Thyroid gland (tissue), 4 donors: ENCODE measurements at regions not wholly inside any gene's neighbourhood (a gene's known extent, or its start where the extent isn't known, plus 50 kb on each side); places are given as distances from the start of the nearest gene placed in this dataset.

Experiments
- DNase-seq, 2 donors: peaks; one replicate each; pipeline ENCODE4 v3.0.0-alpha.2; 2019
- H3K27ac ChIP-seq, 3 donors: fragments of 200-600 bp; sonication (generic); 1 replicate in 2 of 3; 2 replicates in 1 of 3; pipeline ENCODE4 v1.5.1; 2016 to 2019; ENCODE audit warnings: mild to moderate bottlenecking in 1 of 3, moderate library complexity in 1 of 3
- H3K27me3 ChIP-seq: fragments of 200-600 bp; sonication (generic); one replicate; pipeline ENCODE4 v1.5.1; 2019
- H3K36me3 ChIP-seq, 2 donors: fragments of 200-600 bp; sonication (generic); one replicate each; pipeline ENCODE4 v1.5.1; 2016 to 2019
- H3K4me1 ChIP-seq, 2 donors: fragments of 200-600 bp; sonication (generic); one replicate each; pipeline ENCODE4 v1.5.1; 2017 to 2019
- H3K4me3 ChIP-seq, 3 donors: fragments of 200-600 bp; sonication (generic); replicated peaks in 1 of 3; 1 replicate in 2 of 3; 2 replicates in 1 of 3; pipeline ENCODE4 v1.5.1; 2016; ENCODE audit warnings: mild to moderate bottlenecking in 1 of 3
- H3K9me3 ChIP-seq: fragments of 200-600 bp; sonication (generic); one replicate; pipeline ENCODE4 v1.5.1; 2017
- CTCF ChIP-seq, 6 experiments: fragments of 200-600 bp in 3 of 6; fragments of 450-650 bp in 3 of 6; sonication (generic) in 3 of 6; IDR thresholded peaks; one replicate each; pipeline ENCODE4 v1.5.1; 2016 to 2019; ENCODE audit warnings: antibody characterized with exemption in 6 of 6, mild to moderate bottlenecking in 2 of 6, inconsistent platforms in 1 of 6, moderate library complexity in 1 of 6
- POLR2A ChIP-seq, 2 donors: fragments of 450-650 bp; IDR thresholded peaks; one replicate each; pipeline ENCODE4 v1.6.1; 2017; ENCODE audit warnings: antibody characterized with exemption in 2 of 2, mild to moderate bottlenecking in 2 of 2, moderate library complexity in 1 of 2
- WGBS, 2 donors: methylation state at CpG; one replicate each; pipeline ENCODE4 v1.1.5; 2017; 5-methylcytosine and 5-hydroxymethylcytosine counted together
- intact Hi-C: fragments of 100-400 bp; cut with DNase I; formaldehyde crosslinking; loops from one replicate; pipeline ENCODE4 v1.15.1; 2023

- Histone ChIP-seq H3K27ac (no peak overlapping the region), H3K9me3 (no peaks in the 10 kb centered on the region), H3K4me1 (peaks cover 11 to 13% of the 10 kb centered on the region in 2 donors), H3K36me3 (no peaks in the 10 kb centered on the region), H3K27me3 (no peaks in the 10 kb centered on the region), H3K4me3 (no peak overlapping the region)
- TF ChIP-seq POLR2A (IDR thresholded peaks at IDR 0.05) (no peak), CTCF (IDR thresholded peaks at IDR 0.05) (no peak)
- intact Hi-C loops = no loop called here
- WGBS, 2 donors = 78 to 90% methylated on average over 2 of the region's 2 CpGs
- DNase-seq = no peak
Measured at GRCh38 chr11:92857407-92857806, 112.0 kb upstream of the MTNR1B start.

- peak in 1 of 2 donors; percentile 9 for DNase-seq
- Histone ChIP-seq H3K27me3 (no peaks in the 10 kb centered on the region), H3K4me3 (no peak overlapping the region), H3K9me3 (no peaks in the 10 kb centered on the region), H3K27ac (no peak overlapping the region), H3K4me1 (peaks cover 11 to 13% of the 10 kb centered on the region in 2 donors), H3K36me3 (no peaks in the 10 kb centered on the region)
- intact Hi-C loops = no loop called here
- TF ChIP-seq CTCF (IDR thresholded peaks at IDR 0.05) (no peak), POLR2A (IDR thresholded peaks at IDR 0.05) (no peak)
- WGBS, 2 donors = 46 to 51% methylated on average over 8 of the region's 8 CpGs
Measured at GRCh38 chr11:92859156-92859690, 110.2 kb upstream of the MTNR1B start.

- Histone ChIP-seq H3K36me3 (no peaks in the 10 kb centered on the region), H3K9me3 (no peaks in the 10 kb centered on the region), H3K4me1 (peaks cover 11 to 13% of the 10 kb centered on the region in 2 donors), H3K27ac (peak overlapping the region in 2 of 3 donors; percentile 20 to 58), H3K4me3 (no peak overlapping the region), H3K27me3 (no peaks in the 10 kb centered on the region)
- DNase-seq = peak; percentile 32 to 38
- peak in 5 of 6 experiments; percentile 16 to 78 (median 52) for TF ChIP-seq CTCF (IDR thresholded peaks at IDR 0.05)
- TF ChIP-seq POLR2A (IDR thresholded peaks at IDR 0.05) = no peak
- WGBS, 2 donors = 28 to 37% methylated on average over 3 of the region's 3 CpGs
- intact Hi-C loops = no loop called here
Measured at GRCh38 chr11:92861634-92862033, 107.8 kb upstream of the MTNR1B start.

- H3K4me3 ChIP-seq = no peak overlapping the region
- intact Hi-C loops = no loop called here
- no peaks in the 10 kb centered on the region for H3K36me3 ChIP-seq
- H3K9me3 ChIP-seq = no peaks in the 10 kb centered on the region
- H3K27me3 ChIP-seq = no peaks in the 10 kb centered on the region
- peaks cover 11 to 12% of the 10 kb centered on the region in 2 donors for H3K4me1 ChIP-seq
- DNase-seq = no peak
- WGBS, 2 donors = 75 to 87% methylated on average over 2 of the region's 2 CpGs
- TF ChIP-seq CTCF (IDR thresholded peaks at IDR 0.05) = no peak
- TF ChIP-seq POLR2A (IDR thresholded peaks at IDR 0.05) = no peak
- H3K27ac ChIP-seq = no peak overlapping the region
Measured at GRCh38 chr11:92865352-92865751, 104.1 kb upstream of the MTNR1B start.

- Histone ChIP-seq H3K4me3 (no peak overlapping the region), H3K27me3 (no peaks in the 10 kb centered on the region), H3K27ac (no peak overlapping the region), H3K4me1 (no peaks in the 10 kb centered on the region), H3K36me3 (no peaks in the 10 kb centered on the region), H3K9me3 (no peaks in the 10 kb centered on the region)
- intact Hi-C loops = no loop called here
- WGBS, 2 donors = 92 to 96% methylated on average over 18 to 37 of the region's 38 CpGs
- TF ChIP-seq POLR2A (IDR thresholded peaks at IDR 0.05) (no peak), CTCF (IDR thresholded peaks at IDR 0.05) (no peak)
- no peak for DNase-seq
Measured at GRCh38 chr11:92866679-92867282, 102.7 kb upstream of the MTNR1B start.
